Activated naive CD4-positive, alpha-beta T cell treated with anti-CD3 and anti-CD28 coated beads, Interleukin-2, amount 50 U/mL, for 72 hours (primary cell): ENCODE measurements at regions not wholly inside any gene's neighbourhood (a gene's known extent, or its start where the extent isn't known, plus 50 kb on each side); places are given as distances from the start of the nearest gene placed in this dataset.

ENCODE experiments used
- ATAC-seq, 2 donors: fragments of 150-1000 bp; cut with Tn5 transposase; 2 replicates each; pipeline ENCODE4 v1.10.0; 2021; ENCODE audit warnings: mild to moderate bottlenecking in 2 of 2, moderate library complexity in 2 of 2
- DNase-seq, 2 donors: peaks; one replicate each; pipeline ENCODE4 v3.0.0; 2021 to 2022; ENCODE audit warnings: low spot score in 2 of 2
- H3K27ac Mint-ChIP-seq, 2 donors: one replicate each; pipeline ENCODE4 v1.8.0; 2022; ENCODE audit warnings: mild to moderate bottlenecking in 2 of 2, mixed read lengths in 2 of 2
- H3K36me3 Mint-ChIP-seq, 2 donors: one replicate each; pipeline ENCODE4 v1.8.0; 2022; ENCODE audit warnings: mixed read lengths in 2 of 2
- H3K9me3 Mint-ChIP-seq, 2 donors: one replicate each; pipeline ENCODE4 v1.8.0; 2022; ENCODE audit warnings: mixed read lengths in 2 of 2

GRCh38 chr20:39839399-39840119, 849.5 kb downstream of the MAFB start:
- Mint-ChIP-seq H3K9me3 (peaks cover 5 to 9% of the 10 kb centered on the region in 2 donors), H3K36me3 (no peaks in the 10 kb centered on the region), H3K27ac (no peak overlapping the region)
- DNase-seq, result no peak
- no peak for ATAC-seq

DNA sequence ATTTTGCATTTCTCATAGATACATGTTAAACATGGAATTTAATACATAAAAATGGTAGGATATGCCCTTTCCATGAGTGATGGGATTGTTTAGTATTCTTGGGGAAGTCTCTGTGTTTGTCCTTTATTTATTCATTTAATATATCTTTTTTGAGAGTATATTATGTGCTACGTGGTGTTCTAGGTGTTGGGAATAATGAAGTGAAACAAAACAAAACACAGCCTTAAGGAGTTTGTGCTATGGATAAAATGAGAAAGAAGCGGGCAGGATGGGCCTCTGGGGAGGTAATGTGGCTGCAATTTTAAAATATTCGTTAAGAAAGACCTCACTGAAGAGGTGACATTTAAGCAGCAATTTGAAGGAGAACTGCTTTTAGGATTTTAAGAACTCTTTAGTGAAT, 851.5 kb downstream of the MAFB start:
- ATAC-seq (no peak), DNase-seq (no peak)
- Mint-ChIP-seq H3K36me3 (no peaks in the 10 kb centered on the region), H3K9me3 (peaks cover 9 to 10% of the 10 kb centered on the region in 2 donors), H3K27ac (no peak overlapping the region)

GRCh38 chr20:39835130-39835842, 853.8 kb downstream of the MAFB start:
- DNase-seq (no peak), ATAC-seq (no peak)
- Mint-ChIP-seq H3K27ac (no peak overlapping the region), H3K36me3 (no peaks in the 10 kb centered on the region), H3K9me3 (peaks cover 9 to 10% of the 10 kb centered on the region in 2 donors)

DNA sequence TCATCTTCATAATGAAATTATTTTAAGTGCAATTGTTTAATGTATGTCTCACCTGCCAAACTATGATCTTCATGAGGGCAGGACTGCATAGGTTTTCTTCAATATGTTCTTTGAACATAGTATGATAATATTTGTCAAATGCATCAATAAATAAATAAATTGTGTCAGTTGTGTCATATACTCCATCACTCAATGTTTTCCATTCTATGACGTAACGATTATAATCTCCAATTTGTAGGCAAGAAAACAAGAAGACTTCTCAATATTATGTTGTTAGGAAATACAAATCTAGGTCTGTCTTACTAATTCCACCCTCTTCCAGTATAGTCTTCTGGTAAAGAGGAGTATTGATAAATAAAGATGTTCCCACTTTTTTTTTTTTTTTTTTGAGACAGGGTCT, 858.1 kb downstream of the MAFB start:
- Mint-ChIP-seq H3K9me3 (peaks cover 3 to 5% of the 10 kb centered on the region in 2 donors), H3K27ac (no peak overlapping the region), H3K36me3 (no peaks in the 10 kb centered on the region)
- ATAC-seq, result no peak
- DNase-seq, result no peak

GRCh38 chr20:39829661-39830060, 859.4 kb downstream of the MAFB start:
- Mint-ChIP-seq H3K27ac (no peak overlapping the region), H3K36me3 (no peaks in the 10 kb centered on the region), H3K9me3 (peaks cover 3 to 5% of the 10 kb centered on the region in 2 donors)
- ATAC-seq, result peak in 1 of 2 donors; percentile 50
- DNase-seq, result no peak

DNA sequence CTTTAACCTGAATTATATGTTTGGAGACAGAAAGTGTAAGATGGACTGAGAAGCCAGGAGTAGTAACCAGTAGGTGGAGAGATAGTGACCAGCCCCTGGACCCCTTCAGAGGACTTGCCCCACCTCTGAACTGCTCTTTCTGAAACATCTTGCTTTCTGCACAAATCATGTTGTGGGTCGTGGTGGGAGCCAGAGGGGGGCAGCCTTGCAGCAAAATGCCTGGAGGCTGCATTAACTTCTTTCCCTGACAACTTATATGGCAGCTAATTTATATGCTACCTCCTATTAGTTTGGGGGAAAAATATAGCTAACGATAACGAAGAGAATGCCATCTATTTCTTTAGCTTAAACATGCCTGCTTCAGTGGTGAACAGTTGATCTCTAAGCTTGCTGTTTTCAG, 859.8 kb downstream of the MAFB start:
- no peaks in the 10 kb centered on the region for H3K36me3 Mint-ChIP-seq
- H3K27ac Mint-ChIP-seq, result no peak overlapping the region
- ATAC-seq (no peak), DNase-seq (no peak)
- H3K9me3 Mint-ChIP-seq, result peaks cover 3 to 5% of the 10 kb centered on the region in 2 donors

GRCh38 chr20:39825950-39826349, 863.1 kb downstream of the MAFB start:
- peaks cover 0 to 3% of the 10 kb centered on the region in 2 donors for H3K9me3 Mint-ChIP-seq
- no peak overlapping the region for H3K27ac Mint-ChIP-seq
- no peak for ATAC-seq
- no peak for DNase-seq
- no peaks in the 10 kb centered on the region for H3K36me3 Mint-ChIP-seq

GRCh38 chr20:39825524-39825923, 863.4 kb downstream of the DHX35 start:
- Mint-ChIP-seq H3K36me3 (no peaks in the 10 kb centered on the region), H3K9me3 (peaks cover 0 to 3% of the 10 kb centered on the region in 2 donors), H3K27ac (no peak overlapping the region)
- no peak for DNase-seq
- no peak for ATAC-seq

GRCh38 chr20:39823224-39823623, 861.1 kb downstream of the DHX35 start:
- Mint-ChIP-seq H3K36me3 (no peaks in the 10 kb centered on the region), H3K27ac (no peak overlapping the region), H3K9me3 (peaks cover 0 to 4% of the 10 kb centered on the region in 2 donors)
- ATAC-seq, result no peak
- DNase-seq, result no peak

GRCh38 chr20:39822667-39823066, 860.5 kb downstream of the DHX35 start:
- peaks cover 0 to 3% of the 10 kb centered on the region in 2 donors for H3K9me3 Mint-ChIP-seq
- DNase-seq, result no peak
- H3K36me3 Mint-ChIP-seq, result no peaks in the 10 kb centered on the region
- ATAC-seq, result no peak
- H3K27ac Mint-ChIP-seq, result no peak overlapping the region

DNA sequence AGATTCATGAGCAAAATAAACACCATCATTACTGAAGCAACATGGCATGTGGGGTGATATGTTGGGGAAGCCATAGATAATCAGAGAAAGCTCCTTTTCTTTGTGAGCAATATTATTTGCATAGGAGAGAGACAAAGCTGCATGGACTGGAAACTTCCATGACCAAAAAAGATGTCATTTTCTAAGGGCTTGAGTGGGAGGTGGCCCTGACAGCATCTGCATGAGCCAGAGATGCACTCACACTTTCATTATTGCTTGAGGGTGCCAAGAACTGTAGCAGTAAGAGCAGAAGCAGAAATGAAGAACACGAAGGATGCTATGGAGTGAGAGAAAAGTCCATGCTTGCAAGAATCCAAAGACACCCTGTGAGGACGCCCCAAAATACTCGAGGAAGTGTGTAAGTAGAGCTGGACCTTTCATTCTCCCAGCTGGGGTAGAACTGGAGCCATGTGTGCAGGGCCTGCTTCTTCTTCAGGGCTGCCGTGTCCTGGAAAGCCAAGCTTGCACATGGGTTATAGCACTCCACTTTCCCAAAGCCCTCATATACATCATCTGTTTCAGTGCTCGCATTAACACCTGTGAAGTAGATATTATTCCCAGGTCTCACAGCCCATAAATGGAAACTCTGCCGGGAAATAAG, 851.2 kb downstream of the DHX35 start:
- Mint-ChIP-seq H3K9me3 (peaks cover 0 to 9% of the 10 kb centered on the region in 2 donors), H3K27ac (no peak overlapping the region), H3K36me3 (no peaks in the 10 kb centered on the region)
- ATAC-seq (no peak), DNase-seq (no peak)

DNA sequence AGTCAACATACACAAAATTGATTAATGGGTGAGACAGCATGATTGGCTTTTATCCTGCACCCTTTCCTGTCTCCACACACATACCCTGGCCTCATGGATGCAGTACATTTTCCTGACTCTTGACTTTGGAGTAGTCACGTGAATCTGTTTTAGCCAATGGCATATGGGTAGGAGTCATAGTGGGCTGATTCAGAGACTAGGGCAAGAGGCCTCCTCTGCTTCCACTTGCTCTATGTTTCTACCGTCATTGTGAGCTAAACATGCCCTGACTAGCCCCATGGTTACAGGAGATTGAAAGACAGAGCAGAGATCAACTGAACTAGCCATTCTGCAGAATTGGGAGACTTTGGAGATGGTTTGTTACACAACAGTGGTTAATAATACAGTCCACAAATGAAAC, 850.0 kb downstream of the DHX35 start:
- H3K27ac Mint-ChIP-seq, result peak overlapping the region in 1 of 2 donors; percentile 69
- peaks cover 0 to 7% of the 10 kb centered on the region in 2 donors for H3K9me3 Mint-ChIP-seq

DNA sequence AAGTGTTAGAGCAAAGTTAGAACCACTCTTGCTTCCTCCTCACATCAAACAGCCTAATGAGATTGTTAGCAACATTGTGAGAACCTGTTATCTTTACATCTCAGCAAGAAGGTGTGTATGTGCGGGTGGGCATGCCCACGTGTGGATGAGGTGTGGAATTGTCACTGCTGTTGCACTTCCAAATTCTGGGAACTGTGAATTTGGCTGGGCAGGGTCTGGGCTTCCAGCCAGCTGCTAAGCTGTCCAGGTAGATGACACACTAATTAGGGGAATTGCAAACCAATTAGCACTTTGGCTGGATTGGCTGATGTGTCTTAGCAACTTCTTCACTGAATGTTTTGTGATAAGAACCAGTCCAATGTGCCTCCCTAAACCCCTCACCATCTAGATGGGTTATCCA, 848.2 kb downstream of the DHX35 start:
- DNase-seq (no peak), ATAC-seq (no peak)
- no peaks in the 10 kb centered on the region for H3K36me3 Mint-ChIP-seq
- peaks cover 0 to 4% of the 10 kb centered on the region in 2 donors for H3K9me3 Mint-ChIP-seq
- H3K27ac Mint-ChIP-seq, result no peak overlapping the region

More for the DNA sequence above, 850.0 kb downstream of the DHX35 start:
- ATAC-seq (no peak), DNase-seq (no peak)
- no peaks in the 10 kb centered on the region for H3K36me3 Mint-ChIP-seq

DNA sequence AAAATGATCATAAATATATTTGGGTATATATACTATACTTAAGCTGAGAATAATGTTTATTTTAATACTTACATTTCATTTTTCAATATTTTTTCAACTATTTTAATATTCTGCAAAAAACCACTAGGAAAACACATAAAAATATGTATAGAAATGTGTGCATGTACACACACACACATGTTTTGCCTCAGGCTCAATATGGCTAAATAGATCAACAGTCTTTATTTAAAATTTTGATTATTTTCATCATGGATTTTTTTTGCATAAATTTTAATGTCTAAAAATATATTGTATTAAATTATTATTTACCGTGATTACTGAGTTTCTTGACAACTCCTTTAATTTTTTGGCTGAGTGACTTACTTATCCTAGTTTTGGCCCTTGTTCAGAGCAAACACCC, 846.5 kb downstream of the DHX35 start:
- Mint-ChIP-seq H3K27ac (no peak overlapping the region), H3K9me3 (peaks cover 0 to 4% of the 10 kb centered on the region in 2 donors), H3K36me3 (no peaks in the 10 kb centered on the region)
- no peak for ATAC-seq
- DNase-seq, result no peak

DNA sequence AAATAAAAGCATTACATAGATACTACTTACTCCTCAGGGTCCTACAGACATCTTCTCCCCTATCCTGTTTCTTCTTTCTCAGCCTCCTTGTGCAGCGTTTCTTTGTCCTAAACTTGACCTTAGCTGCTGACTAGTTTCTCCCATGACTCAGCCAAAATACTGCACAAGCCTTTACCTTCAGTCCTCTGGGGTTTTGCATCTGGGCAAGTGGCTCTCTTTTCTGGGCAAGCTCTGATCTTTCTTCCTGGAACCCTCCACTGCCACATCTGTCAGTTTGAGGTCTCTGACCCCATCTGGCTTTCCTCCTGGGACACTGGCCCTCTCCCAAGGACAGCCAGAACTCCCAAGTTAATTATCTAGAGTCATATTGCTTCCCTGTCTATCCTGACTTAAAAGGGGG, 838.4 kb downstream of the DHX35 start:
- H3K27ac Mint-ChIP-seq, result no peak overlapping the region
- ATAC-seq, result no peak
- peaks cover 0 to 3% of the 10 kb centered on the region in 2 donors for H3K9me3 Mint-ChIP-seq
- H3K36me3 Mint-ChIP-seq, result no peaks in the 10 kb centered on the region
- DNase-seq, result no peak

DNA sequence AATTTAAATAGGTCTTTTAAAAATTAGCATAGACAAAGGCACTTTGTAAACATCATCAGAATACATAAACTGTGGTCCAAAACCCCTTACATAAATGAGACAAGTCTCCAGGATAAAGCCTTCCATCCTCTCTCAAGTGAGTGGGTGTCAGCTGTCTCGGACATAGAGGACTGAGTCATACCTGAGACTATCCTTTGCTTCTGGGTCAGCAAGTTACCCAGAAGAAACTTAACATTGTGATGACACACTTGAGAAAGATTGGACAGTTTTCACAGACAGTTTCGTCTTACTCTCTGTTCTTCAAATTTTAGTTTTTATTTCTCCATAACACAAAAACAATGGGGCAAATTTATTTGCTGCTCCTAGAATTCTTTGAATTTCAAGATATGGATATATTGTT, 838.0 kb downstream of the DHX35 start:
- H3K36me3 Mint-ChIP-seq, result no peaks in the 10 kb centered on the region
- H3K27ac Mint-ChIP-seq, result no peak overlapping the region
- peaks cover 0 to 3% of the 10 kb centered on the region in 2 donors for H3K9me3 Mint-ChIP-seq
- no peak for DNase-seq
- no peak for ATAC-seq

DNA sequence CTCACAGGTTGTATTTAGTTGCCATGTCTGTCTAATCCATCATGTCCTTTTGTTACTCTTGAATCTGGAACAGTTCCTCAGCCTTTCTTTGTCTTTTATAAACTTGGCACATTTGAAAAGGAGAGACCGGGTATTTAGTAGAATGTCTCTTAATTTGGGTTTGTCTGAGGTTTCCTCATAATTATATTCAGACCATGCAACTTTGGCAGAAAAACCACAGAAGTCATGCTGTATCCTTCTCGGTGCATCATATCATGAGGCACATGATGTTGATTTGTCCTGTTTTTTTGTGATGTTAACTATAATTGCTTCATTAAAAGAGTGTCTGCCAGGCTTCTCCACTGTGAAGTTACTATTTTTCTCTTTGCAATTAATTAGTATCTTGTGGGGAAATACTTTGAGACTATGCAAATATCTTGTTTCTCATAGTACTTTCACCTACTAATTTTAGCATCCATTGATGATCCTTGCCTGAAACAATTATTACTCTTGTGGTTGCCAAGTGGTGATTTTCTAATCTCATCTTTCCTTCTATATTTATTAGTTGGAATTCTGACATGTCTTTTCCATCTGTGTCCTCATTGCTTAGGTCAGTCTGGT, 837.3 kb downstream of the DHX35 start:
- Mint-ChIP-seq H3K9me3 (peaks cover 0 to 3% of the 10 kb centered on the region in 2 donors), H3K27ac (no peak overlapping the region), H3K36me3 (no peaks in the 10 kb centered on the region)
- ATAC-seq, result no peak
- no peak for DNase-seq
